Naive thymus-derived CD8-positive, alpha-beta T cell (primary cell): ENCODE measurements at regions not wholly inside any gene's neighbourhood (a gene's known extent, or its start where the extent isn't known, plus 50 kb on each side); places are given as distances from the start of the nearest gene placed in this dataset.
"Not testable (repeated sequence)": the region's sequence is repeated elsewhere in the genome, so short reads cannot be mapped to it uniquely, and the experiment has no call there.

Source experiments
- ATAC-seq, 2 donors: fragments of 150-1000 bp; cut with Tn5 transposase in 1 of 2; sonication (Bioruptor Pico), chemical (Tn5 transposase) in 1 of 2; 1 replicate in 1 of 2; 2 replicates in 1 of 2; pipeline ENCODE4 v1.10.0; 2021; ENCODE audit warnings: mild to moderate bottlenecking in 2 of 2, moderate library complexity in 2 of 2
- POLR2A ChIA-PET: fragments of 350-600 bp; sonication (Branson Sonifier 250); formaldehyde crosslinking; loops from one replicate; lab custom pipeline; 2021; ENCODE audit warnings: antibody characterized with exemption; lab: Charles Lee
- DNase-seq, 10 donors: peaks; one replicate each; pipeline versions ENCODE4 v3.0.0 to v3.0.0-alpha.2; 2020 to 2022
- H3K27ac Mint-ChIP-seq, 10 donors: one replicate each; pipeline ENCODE4 v1.8.0; 2020 to 2022; ENCODE audit warnings: mild to moderate bottlenecking in 10 of 10, mixed read lengths in 10 of 10, moderate library complexity in 4 of 10, inconsistent platforms in 1 of 10
- H3K27me3 Mint-ChIP-seq, 5 donors: one replicate each; pipeline ENCODE4 v1.8.0; 2021 to 2022; ENCODE audit warnings: mixed read lengths in 5 of 5
- H3K36me3 Mint-ChIP-seq, 3 donors: one replicate each; pipeline ENCODE4 v1.8.0; 2020 to 2022; ENCODE audit warnings: mixed read lengths in 3 of 3, mild to moderate bottlenecking in 2 of 3, inconsistent platforms in 1 of 3
- H3K4me1 Mint-ChIP-seq, 4 donors: one replicate each; pipeline ENCODE4 v1.8.0; 2021 to 2022; ENCODE audit warnings: mixed read lengths in 4 of 4
- H3K4me3 Mint-ChIP-seq, 10 donors: one replicate each; pipeline ENCODE4 v1.8.0; 2020 to 2022; ENCODE audit warnings: mild to moderate bottlenecking in 10 of 10, mixed read lengths in 10 of 10, moderate library complexity in 6 of 10, inconsistent platforms in 1 of 10
- H3K9me3 Mint-ChIP-seq, 9 donors: one replicate each; pipeline ENCODE4 v1.8.0; 2020 to 2022; ENCODE audit warnings: mixed read lengths in 9 of 9, mild to moderate bottlenecking in 3 of 9, inconsistent platforms in 1 of 9, moderate library complexity in 1 of 9

DNA sequence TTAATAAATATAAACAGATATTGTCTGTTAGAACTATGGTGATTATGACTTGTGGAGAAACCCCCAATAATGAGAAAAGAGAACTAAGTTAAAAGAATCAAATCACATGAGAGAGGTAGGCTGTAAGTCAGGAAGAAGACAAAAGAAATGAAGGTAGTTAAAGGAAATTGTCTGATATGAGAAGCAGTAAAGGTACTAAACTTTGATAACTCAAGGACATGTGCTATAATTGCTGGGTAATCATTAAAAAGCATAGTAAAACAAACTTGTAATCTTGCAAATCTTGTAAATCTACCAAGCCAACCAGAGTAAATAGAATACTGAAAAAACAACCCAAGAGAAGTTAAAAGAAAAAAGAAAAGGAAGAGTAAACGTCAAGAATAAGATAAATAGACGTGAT is 207.0 kb upstream of the CTNND2 start:
- no peak for ATAC-seq
- Mint-ChIP-seq H3K9me3 (peaks cover 0 to 8% (median 2%) of the 10 kb centered on the region in 9 donors), H3K36me3 (no peaks in the 10 kb centered on the region), H3K27me3 (no peaks in the 10 kb centered on the region), H3K27ac (no peak overlapping the region), H3K4me3 (no peak overlapping the region), H3K4me1 (no peaks in the 10 kb centered on the region)
- no peak for DNase-seq
- POLR2A ChIA-PET: no interaction called here

DNA sequence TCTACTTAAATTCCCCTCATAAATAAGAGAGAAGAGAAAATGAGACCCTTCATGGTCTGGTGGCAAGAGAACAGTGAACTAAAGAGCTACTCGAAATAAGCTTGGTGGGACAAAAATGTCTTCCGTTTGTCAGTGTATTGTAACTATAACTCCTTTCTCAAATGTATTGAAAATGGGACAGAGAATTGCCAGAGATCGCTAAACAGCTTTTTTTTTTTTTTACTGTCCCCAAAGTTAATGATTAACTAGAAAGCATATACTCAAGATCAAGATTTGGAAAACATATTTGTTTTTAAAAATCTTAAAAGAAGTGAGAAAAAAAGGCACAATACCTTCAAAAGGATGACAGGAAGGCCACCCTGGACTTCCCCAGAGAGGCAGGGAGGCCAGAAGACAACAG is 206.4 kb upstream of the CTNND2 start:
- Mint-ChIP-seq H3K4me1 (no peaks in the 10 kb centered on the region), H3K36me3 (no peaks in the 10 kb centered on the region), H3K27ac (no peak overlapping the region), H3K27me3 (no peaks in the 10 kb centered on the region), H3K9me3 (peaks cover 0 to 11% (median 2%) of the 10 kb centered on the region in 9 donors), H3K4me3 (no peak overlapping the region)
- POLR2A ChIA-PET: no interaction called here
- ATAC-seq (no peak), DNase-seq (no peak)

DNA sequence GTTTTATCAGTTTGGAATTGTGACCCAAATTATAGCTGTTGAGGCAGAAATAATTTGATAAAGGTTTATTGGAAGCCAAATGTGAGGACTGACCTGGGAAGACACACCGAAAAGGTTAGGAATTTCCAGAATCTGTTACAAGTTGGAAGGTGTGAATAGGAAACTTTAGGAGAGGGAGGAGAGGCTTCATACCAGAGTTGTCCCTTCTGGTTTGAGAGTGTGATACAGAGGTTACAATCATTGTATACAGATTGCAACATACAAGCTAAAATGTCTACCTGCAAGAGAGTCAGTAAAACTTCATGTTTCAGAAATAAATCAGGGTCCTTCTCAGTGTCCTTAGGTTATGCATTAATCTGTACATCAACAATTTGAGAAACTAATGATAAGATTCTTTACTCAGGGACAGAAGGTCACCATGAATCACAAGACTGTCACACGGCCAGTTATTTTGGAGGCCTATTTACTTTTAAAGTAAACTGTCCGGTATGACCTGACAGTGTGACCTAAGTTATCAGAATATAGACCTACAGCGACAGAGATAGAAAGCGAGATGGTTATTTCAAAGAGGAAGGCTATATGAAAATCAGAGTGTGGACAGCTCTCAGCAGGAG is 204.9 kb upstream of the CTNND2 start:
- no peaks in the 10 kb centered on the region for H3K4me1 Mint-ChIP-seq
- no peak for ATAC-seq
- POLR2A ChIA-PET: no interaction called here
- no peak for DNase-seq
- peaks cover 0 to 11% (median 2%) of the 10 kb centered on the region in 9 donors for H3K9me3 Mint-ChIP-seq
- no peaks in the 10 kb centered on the region for H3K36me3 Mint-ChIP-seq
- H3K4me3 Mint-ChIP-seq: no peak overlapping the region
- no peak overlapping the region for H3K27ac Mint-ChIP-seq
- no peaks in the 10 kb centered on the region for H3K27me3 Mint-ChIP-seq

DNA sequence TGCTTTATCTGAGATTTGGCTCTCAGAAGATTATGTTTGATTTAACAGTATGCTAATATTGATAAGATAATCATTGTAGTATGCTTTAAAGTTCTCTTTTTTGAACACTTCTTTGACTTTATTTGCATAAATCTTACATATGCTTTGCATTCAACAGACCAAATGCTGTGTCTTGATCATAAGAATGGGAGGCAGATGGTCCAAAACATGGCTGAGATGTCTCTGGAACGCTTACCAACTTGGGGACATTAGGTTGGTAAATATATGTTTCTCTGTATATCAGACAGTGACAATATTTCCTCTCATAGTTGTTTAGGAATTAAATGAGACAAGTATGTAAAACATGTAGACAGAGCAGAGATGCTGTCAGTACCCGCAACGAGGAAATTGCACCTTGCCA is 197.9 kb upstream of the CTNND2 start:
- Mint-ChIP-seq H3K4me3 (no peak overlapping the region), H3K36me3 (no peaks in the 10 kb centered on the region), H3K4me1 (no peaks in the 10 kb centered on the region), H3K27me3 (no peaks in the 10 kb centered on the region), H3K9me3 (peaks cover 0 to 19% (median 9%) of the 10 kb centered on the region in 9 donors), H3K27ac (no peak overlapping the region)
- DNase-seq: no peak
- no peak for ATAC-seq
- POLR2A ChIA-PET: no interaction called here

DNA sequence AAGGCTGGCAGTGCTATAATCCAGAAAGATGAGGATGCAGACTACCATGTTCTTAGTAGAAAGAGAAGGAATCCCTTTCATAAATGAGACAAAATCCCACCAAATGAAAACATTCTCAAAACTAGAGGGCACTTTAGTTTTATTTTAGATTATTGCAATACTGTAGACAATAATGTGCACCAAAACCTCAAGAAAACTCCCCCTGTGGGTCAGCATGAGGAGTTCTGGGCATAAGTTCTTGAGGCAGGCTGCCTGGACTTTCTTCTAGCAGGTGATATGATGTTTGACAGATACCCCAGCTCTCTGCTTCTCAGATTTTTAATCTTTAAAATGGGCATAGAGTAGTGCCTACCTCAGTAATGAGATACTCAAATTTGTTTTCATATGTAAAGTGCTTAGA is 196.3 kb upstream of the CTNND2 start:
- Mint-ChIP-seq H3K27ac (no peak overlapping the region), H3K27me3 (no peaks in the 10 kb centered on the region), H3K9me3 (peaks cover 4 to 19% (median 11%) of the 10 kb centered on the region in 9 donors), H3K4me1 (no peaks in the 10 kb centered on the region), H3K36me3 (no peaks in the 10 kb centered on the region), H3K4me3 (no peak overlapping the region)
- no peak for ATAC-seq
- POLR2A ChIA-PET: no interaction called here
- DNase-seq: no peak

DNA sequence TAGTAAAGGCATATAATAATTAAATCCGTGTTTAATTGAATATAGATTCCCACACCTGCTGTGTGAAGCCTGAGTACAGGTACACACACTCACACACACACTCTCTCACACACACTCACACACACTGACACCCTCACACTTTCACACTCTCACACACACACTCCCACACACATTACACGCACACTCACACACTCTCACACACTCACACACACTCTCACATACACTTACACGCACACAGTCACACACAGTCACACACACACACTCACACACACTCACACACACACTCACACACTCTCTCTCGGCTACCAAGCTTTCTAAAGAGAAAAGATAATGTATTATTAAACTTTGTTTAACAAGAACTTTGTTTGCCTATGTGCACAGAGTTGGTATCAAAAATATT is 195.1 kb upstream of the CTNND2 start:
- peaks cover 4 to 21% (median 11%) of the 10 kb centered on the region in 9 donors for H3K9me3 Mint-ChIP-seq
- POLR2A ChIA-PET: no interaction called here

DNA sequence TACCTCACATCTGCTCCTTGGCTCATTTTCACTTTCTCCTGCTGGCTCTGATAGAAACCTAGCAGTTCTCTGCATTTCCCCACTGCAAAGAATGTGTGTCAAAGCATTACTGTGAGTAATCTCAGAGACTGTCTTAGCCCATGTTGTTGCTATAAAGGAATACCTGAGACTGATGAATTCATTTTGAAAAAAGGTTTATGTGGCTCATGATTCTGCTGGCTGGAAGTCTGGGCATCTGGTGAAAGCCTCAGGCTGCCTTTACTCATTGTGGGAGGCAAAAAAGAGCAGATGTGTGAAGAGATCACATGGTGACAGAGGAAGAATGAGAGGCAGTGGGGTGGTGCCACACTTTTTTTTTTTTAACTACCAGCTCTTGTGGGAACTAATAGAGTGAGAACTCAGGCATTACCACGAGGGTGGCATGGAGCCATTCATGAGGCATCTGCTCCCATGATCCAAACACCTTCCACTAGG is 191.6 kb upstream of the CTNND2 start:
- peaks cover 3 to 25% (median 18%) of the 10 kb centered on the region in 9 donors for H3K9me3 Mint-ChIP-seq
- H3K36me3 Mint-ChIP-seq: peaks cover 0 to 4% (median 0%) of the 10 kb centered on the region in 3 donors
- ATAC-seq (no peak), DNase-seq (no peak)
- no peaks in the 10 kb centered on the region for H3K27me3 Mint-ChIP-seq
- no peak overlapping the region for H3K4me3 Mint-ChIP-seq
- H3K27ac Mint-ChIP-seq: no peak overlapping the region
- POLR2A ChIA-PET: no interaction called here
- H3K4me1 Mint-ChIP-seq: no peaks in the 10 kb centered on the region

More for the DNA sequence above, 195.1 kb upstream of the CTNND2 start:
- ATAC-seq (no peak), DNase-seq (no peak)
- no peaks in the 10 kb centered on the region for H3K27me3 Mint-ChIP-seq
- H3K4me3 Mint-ChIP-seq: no peak overlapping the region
- H3K36me3 Mint-ChIP-seq: no peaks in the 10 kb centered on the region
- no peak overlapping the region for H3K27ac Mint-ChIP-seq
- no peaks in the 10 kb centered on the region for H3K4me1 Mint-ChIP-seq

DNA sequence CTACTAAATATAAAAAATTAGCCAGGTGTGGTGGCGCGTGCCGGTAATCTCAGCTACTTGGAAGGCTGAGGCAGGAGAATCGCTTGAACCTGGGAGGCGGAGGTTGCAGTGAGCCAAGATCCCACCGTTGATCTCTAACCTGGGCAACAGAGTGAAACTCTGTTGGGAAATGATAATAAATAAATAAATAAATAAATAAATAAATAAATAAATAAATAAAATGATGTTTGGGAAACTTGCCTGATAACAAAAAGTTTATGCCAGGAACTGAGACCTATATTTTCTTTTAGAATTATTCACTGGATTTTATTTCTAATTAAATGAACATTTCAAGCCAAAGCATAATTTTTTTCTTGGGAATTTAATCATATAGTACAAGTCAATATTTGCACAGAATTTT is 189.3 kb upstream of the CTNND2 start:
- peaks cover 0 to 20% (median 13%) of the 10 kb centered on the region in 9 donors for H3K9me3 Mint-ChIP-seq
- no peak overlapping the region for H3K4me3 Mint-ChIP-seq
- peaks cover 0 to 4% (median 0%) of the 10 kb centered on the region in 3 donors for H3K36me3 Mint-ChIP-seq
- H3K27me3 Mint-ChIP-seq: no peaks in the 10 kb centered on the region
- DNase-seq (no peak), ATAC-seq (no peak)
- no peak overlapping the region for H3K27ac Mint-ChIP-seq
- POLR2A ChIA-PET: no interaction called here
- H3K4me1 Mint-ChIP-seq: no peaks in the 10 kb centered on the region

DNA sequence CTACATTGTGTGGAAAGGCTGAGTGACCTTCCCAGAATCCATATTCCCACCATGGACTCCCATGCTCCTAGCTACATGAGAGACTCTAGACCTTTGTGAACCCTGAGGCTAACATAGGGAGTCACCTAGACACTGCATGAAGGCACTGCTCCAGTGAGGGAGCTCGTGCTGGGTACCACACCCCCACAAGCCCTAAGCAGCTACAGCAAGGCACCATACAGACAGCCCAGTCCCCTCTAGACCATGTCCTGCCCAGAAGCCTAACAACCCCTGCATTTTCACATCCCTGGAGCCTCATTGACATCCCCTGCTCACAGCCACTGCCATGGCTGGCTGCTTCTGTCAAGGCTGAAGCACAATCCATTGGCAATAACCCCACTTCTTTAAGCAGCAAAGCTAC is 176.5 kb upstream of the CTNND2 start:
- ATAC-seq (no peak), DNase-seq (no peak)
- Mint-ChIP-seq H3K4me3 (no peak overlapping the region), H3K27me3 (no peaks in the 10 kb centered on the region), H3K27ac (no peak overlapping the region), H3K4me1 (no peaks in the 10 kb centered on the region), H3K9me3 (peaks cover 0 to 37% (median 11%) of the 10 kb centered on the region in 9 donors), H3K36me3 (peaks cover 0 to 5% (median 0%) of the 10 kb centered on the region in 3 donors)
- POLR2A ChIA-PET: no interaction called here

DNA sequence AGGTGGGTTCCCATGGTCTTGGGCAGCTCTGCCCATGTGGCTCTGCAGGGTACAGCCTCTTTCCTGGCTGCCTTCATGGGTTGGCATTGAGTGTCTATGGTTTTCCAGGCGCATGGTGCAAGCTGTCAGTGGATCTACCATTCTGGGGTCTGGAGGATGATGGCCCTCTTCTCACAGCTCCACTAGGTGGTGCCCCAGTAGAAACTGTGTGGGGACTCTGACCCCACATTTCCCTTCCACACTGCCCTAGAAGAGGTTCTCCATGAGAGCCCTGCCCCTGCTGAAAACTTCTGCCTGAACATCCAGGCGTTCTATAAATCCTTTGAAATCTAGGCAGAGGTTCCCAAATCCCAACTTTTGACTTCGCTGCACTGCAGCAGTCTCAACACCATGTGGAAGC is 174.0 kb upstream of the CTNND2 start:
- H3K36me3 Mint-ChIP-seq, H3K4me3 Mint-ChIP-seq, POLR2A ChIA-PET, H3K27me3 Mint-ChIP-seq, ATAC-seq, H3K27ac Mint-ChIP-seq, H3K4me1 Mint-ChIP-seq, DNase-seq: not testable (repeated sequence)
- peaks cover 4 to 23% (median 10%) of the 10 kb centered on the region in 9 donors for H3K9me3 Mint-ChIP-seq

DNA sequence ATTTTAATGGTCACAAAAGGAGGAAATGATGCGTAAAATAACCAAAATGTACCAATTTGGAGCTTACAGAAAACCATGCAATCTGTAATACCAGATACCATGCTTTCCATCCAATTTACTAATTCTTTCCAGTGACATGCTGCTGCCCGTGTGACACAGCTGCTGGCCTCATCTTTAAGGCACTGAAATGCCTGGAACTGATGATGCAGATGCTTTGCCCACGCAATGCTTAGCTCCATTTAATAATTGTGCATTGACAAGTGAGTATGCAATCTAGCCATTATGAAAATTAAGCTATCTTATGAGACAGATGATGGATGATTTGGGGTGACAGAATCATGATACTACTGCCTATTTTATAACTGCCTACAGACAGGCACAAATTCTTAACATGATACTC is 169.2 kb upstream of the CTNND2 start:
- POLR2A ChIA-PET: no interaction called here
- no peak for ATAC-seq
- H3K4me1 Mint-ChIP-seq: no peaks in the 10 kb centered on the region

DNA sequence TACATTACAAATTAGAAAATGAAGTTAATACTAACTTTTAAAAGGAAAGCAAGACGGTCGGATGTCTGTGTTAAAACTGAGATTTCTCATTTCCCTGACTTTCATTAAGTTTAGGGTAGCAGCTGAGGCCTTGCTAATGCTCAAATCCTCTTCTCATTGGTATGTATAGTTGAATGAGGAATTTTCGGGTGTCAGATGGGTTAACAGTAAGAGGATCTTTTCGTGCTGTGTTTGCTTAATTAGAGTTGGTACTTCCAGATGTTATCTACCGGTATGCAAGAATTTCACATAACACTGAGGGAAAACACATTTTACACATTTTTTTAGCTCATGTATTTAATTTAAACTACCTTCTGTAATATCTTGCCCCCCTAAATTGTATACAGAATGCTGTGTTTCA is 168.2 kb upstream of the CTNND2 start:
- Mint-ChIP-seq H3K4me3 (no peak overlapping the region), H3K9me3 (peaks cover 0 to 11% (median 2%) of the 10 kb centered on the region in 9 donors), H3K4me1 (no peaks in the 10 kb centered on the region), H3K36me3 (no peaks in the 10 kb centered on the region), H3K27me3 (no peaks in the 10 kb centered on the region), H3K27ac (no peak overlapping the region)
- no peak for ATAC-seq
- POLR2A ChIA-PET: no interaction called here
- DNase-seq: no peak

More for the DNA sequence above, 169.2 kb upstream of the CTNND2 start:
- H3K4me3 Mint-ChIP-seq: no peak overlapping the region
- no peak overlapping the region for H3K27ac Mint-ChIP-seq
- H3K9me3 Mint-ChIP-seq: peaks cover 0 to 8% (median 0%) of the 10 kb centered on the region in 9 donors
- no peak for DNase-seq
- H3K27me3 Mint-ChIP-seq: no peaks in the 10 kb centered on the region
- H3K36me3 Mint-ChIP-seq: no peaks in the 10 kb centered on the region

DNA sequence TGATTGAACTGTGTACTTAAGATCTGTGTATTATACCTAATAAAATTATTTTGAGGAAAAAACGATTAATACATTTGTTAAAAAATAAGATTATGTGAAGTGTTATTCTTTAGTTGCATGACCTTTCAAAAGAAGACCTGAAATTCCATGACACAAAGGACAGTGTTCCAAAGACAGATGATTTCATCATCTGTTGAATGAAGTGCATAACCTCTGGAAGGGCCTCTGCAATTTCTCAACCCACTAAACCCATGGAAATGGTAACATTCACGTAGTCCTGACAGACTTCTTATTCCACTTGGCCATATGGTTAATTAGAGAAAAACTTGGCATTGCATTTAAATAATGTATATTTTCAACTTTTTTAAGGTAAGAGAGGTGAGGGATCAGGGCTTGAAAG is 167.2 kb upstream of the CTNND2 start:
- POLR2A ChIA-PET: no interaction called here
- ATAC-seq (no peak), DNase-seq (no peak)
- no peaks in the 10 kb centered on the region for H3K4me1 Mint-ChIP-seq
- no peaks in the 10 kb centered on the region for H3K27me3 Mint-ChIP-seq
- no peaks in the 10 kb centered on the region for H3K36me3 Mint-ChIP-seq
- H3K27ac Mint-ChIP-seq: no peak overlapping the region
- peaks cover 0 to 18% (median 4%) of the 10 kb centered on the region in 9 donors for H3K9me3 Mint-ChIP-seq
- no peak overlapping the region for H3K4me3 Mint-ChIP-seq

DNA sequence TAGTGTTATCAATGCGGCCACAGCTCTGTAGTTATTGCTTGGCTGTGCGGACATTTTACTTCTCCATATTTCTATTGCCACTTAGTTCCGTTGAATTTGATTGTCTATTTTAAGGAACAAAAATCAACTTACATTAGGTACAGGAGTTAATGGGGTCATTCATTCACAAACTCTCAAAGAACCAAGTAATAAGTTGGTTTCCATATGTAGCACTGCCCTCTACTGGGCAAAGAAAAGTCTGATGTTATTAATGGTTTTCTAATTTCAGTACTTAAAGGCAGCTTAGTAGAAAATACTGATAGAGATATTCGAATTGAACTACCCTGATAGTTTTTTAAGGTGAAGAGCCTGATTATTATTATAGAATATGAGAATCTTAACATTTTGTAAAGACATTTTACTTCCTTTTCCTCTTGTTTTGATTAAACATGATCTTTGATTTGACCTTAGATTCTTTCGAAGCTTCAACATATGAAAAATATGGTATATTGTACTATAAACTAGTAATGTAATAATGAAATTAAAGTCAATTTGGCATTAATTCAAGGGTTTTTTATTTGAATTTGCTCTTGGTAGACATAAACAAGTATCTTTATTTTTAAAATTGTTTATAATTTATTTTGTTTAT is 119.5 kb upstream of the CTNND2 start:
- POLR2A ChIA-PET: no interaction called here
- Mint-ChIP-seq H3K36me3 (no peaks in the 10 kb centered on the region), H3K27ac (no peak overlapping the region), H3K9me3 (peaks cover 0 to 16% (median 3%) of the 10 kb centered on the region in 9 donors), H3K4me1 (no peaks in the 10 kb centered on the region), H3K4me3 (no peak overlapping the region), H3K27me3 (no peaks in the 10 kb centered on the region)
- ATAC-seq (no peak), DNase-seq (no peak)
